AG20443 (cell line): ENCODE measurements at regions not wholly inside any gene's neighbourhood (a gene's known extent, or its start where the extent isn't known, plus 50 kb on each side); places are given as distances from the start of the nearest gene placed in this dataset.
"Not testable (repeated sequence)": the region's sequence is repeated elsewhere in the genome, so short reads cannot be mapped to it uniquely, and the experiment has no call there.

ENCODE experiments used
- DNase-seq: peaks from one replicate; pipeline ENCODE4 v3.0.0; 2012; ENCODE audit warnings: low spot score, mixed read lengths

- no peak for DNase-seq
These were observed 86.4 kb upstream of the PRSS16 start for GRCh38 chr6:27161115-27161514.

GRCh38 chr6:27161603-27161945 lies 85.9 kb upstream of the PRSS16 start:
- no peak for DNase-seq

GRCh38 chr6:27161946-27162603 lies 85.4 kb upstream of the PRSS16 start:
- peak; percentile 32 for DNase-seq

- no peak for DNase-seq
These were observed 83.7 kb upstream of the PRSS16 start for GRCh38 chr6:27163834-27164233.

GRCh38 chr6:27168108-27168507 lies 79.4 kb upstream of the PRSS16 start:
- no peak for DNase-seq

- peak; percentile 54 for DNase-seq
These were observed 78.7 kb upstream of the PRSS16 start for GRCh38 chr6:27168586-27169443.

GRCh38 chr6:27172524-27173231 lies 74.8 kb upstream of the PRSS16 start:
- DNase-seq: not testable (repeated sequence)

- DNase-seq: not testable (repeated sequence)
These were observed 74.3 kb upstream of the PRSS16 start for GRCh38 chr6:27173232-27173601.

GRCh38 chr6:27174958-27175357 lies 72.5 kb upstream of the PRSS16 start:
- no peak for DNase-seq

GRCh38 chr6:27176096-27176495 lies 71.4 kb upstream of the PRSS16 start:
- DNase-seq: no peak

GRCh38 chr6:27176523-27177484 lies 70.7 kb upstream of the PRSS16 start:
- DNase-seq: peak; percentile 58

GRCh38 chr6:27177485-27178406 lies 69.8 kb upstream of the PRSS16 start:
- peak; percentile 86 for DNase-seq

GRCh38 chr6:27178407-27178730 lies 69.1 kb upstream of the PRSS16 start:
- peak; percentile 53 for DNase-seq

- DNase-seq: no peak
These were observed 68.6 kb upstream of the PRSS16 start for GRCh38 chr6:27178860-27179259.

GRCh38 chr6:27183060-27183832 lies 64.3 kb upstream of the PRSS16 start:
- no peak for DNase-seq

- DNase-seq: no peak
These were observed 60.1 kb upstream of the PRSS16 start for GRCh38 chr6:27187231-27188060.

- peak; percentile 71 for DNase-seq
These were observed 59.2 kb upstream of the PRSS16 start for GRCh38 chr6:27188061-27188884.

- peak; percentile 73 for DNase-seq
These were observed 58.5 kb upstream of the PRSS16 start for GRCh38 chr6:27188885-27189418.
